ENCODE measurements at regions not wholly inside any gene's neighbourhood (a gene's known extent, or its start where the extent isn't known, plus 50 kb on each side); places are given as distances from the start of the nearest gene placed in this dataset.

DNA sequence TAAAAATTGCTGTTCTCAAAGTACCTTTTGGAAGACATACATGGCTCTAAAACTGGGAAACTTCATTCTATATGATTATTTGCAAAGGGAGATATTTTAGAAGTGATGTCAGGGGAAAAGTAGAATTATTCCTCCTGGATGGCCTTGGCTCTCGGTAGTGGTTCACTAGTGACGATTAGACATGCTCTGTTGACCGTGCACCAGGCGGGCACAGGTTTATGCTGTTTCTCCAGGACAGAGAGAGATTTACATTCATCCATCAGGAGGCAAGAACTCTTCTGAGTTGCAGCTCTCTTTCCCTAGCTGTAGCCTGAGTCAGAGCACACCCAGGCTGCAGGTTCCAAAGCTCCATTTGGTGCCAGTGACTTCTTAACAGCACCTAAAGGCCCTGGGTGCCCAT lies 184.9 kb upstream of the WDR11 start:
- CTCF ChIA-PET: no interaction called here
- ATAC-seq (no peak), FAIRE-seq (no peak), DNase-seq (ENCODE audit: low read depth in 1 of 2, low spot score in 1 of 2) (no peak)
- TF ChIP-seq, protein P1, sequence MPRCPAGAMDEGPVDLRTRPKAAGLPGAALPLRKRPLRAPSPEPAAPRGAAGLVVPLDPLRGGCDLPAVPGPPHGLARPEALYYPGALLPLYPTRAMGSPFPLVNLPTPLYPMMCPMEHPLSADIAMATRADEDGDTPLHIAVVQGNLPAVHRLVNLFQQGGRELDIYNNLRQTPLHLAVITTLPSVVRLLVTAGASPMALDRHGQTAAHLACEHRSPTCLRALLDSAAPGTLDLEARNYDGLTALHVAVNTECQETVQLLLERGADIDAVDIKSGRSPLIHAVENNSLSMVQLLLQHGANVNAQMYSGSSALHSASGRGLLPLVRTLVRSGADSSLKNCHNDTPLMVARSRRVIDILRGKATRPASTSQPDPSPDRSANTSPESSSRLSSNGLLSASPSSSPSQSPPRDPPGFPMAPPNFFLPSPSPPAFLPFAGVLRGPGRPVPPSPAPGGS (IDR thresholded peaks at IDR 0.05): no peak
- TF ChIP-seq HOXA7 (CRISPR knock-in tag; IDR thresholded peaks at IDR 0.05) (no peak), NR3C1 (IDR thresholded peaks at IDR 0.05) (no peak), SREBF2 (IDR thresholded peaks at IDR 0.05) (no peak), CHD4 (IDR thresholded peaks at IDR 0.05; ENCODE audit: borderline replicate concordance) (no peak), JUNB (IDR thresholded peaks at IDR 0.05) (no peak), ZC3H11A (IDR thresholded peaks at IDR 0.05) (no peak), TFCP2L1 (CRISPR knock-in tag; IDR thresholded peaks at IDR 0.05) (no peak)
- TF ChIP-seq, protein P2, sequence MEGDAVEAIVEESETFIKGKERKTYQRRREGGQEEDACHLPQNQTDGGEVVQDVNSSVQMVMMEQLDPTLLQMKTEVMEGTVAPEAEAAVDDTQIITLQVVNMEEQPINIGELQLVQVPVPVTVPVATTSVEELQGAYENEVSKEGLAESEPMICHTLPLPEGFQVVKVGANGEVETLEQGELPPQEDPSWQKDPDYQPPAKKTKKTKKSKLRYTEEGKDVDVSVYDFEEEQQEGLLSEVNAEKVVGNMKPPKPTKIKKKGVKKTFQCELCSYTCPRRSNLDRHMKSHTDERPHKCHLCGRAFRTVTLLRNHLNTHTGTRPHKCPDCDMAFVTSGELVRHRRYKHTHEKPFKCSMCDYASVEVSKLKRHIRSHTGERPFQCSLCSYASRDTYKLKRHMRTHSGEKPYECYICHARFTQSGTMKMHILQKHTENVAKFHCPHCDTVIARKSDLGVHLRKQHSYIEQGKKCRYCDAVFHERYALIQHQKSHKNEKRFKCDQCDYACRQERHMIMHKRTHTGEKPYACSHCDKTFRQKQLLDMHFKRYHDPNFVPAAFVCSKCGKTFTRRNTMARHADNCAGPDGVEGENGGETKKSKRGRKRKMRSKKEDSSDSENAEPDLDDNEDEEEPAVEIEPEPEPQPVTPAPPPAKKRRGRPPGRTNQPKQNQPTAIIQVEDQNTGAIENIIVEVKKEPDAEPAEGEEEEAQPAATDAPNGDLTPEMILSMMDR (IDR thresholded peaks at IDR 0.05): no peak
- WGBS (ENCODE audit: missing lambda C conversion rate): 6% methylated on average over 4 of the region's 4 CpGs
- Histone ChIP-seq H3K4me1 (no peaks in the 10 kb centered on the region), H3K27ac (no peak overlapping the region), H3K9me3 (no peaks in the 10 kb centered on the region), H3K4me2 (no peak overlapping the region), H3K4me3 (no peak overlapping the region)
- POLR2A ChIA-PET: no interaction called here

DNA sequence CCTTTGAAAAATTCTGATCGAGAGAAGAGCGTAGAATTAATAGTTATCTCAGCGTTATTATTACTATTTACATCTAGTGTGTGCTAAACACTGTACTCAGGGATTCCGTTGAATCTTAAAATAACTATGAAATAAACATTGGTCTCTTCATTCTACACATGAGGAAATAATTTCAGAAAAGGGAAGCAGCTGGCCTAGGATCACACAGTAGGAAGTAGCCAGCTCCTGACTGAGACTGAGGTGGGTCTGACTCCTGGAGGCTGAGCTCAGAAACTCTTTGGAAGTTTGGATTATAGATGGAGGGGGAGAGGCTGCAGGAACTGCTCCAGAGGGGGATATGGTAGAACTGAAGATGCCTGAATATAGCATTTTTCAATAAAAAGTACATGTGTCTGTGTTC lies 183.9 kb upstream of the WDR11 start:
- DNase-seq (ENCODE audit: low read depth in 1 of 2, low spot score in 1 of 2) (no peak), ATAC-seq (no peak), FAIRE-seq (no peak)
- CTCF ChIA-PET: no interaction called here
- Histone ChIP-seq H3K4me2 (no peak overlapping the region), H3K9me3 (no peaks in the 10 kb centered on the region), H3K4me1 (no peaks in the 10 kb centered on the region), H3K27ac (no peak overlapping the region), H3K4me3 (no peak overlapping the region)
- 12% methylated on average over 4 of the region's 4 CpGs for WGBS (ENCODE audit: missing lambda C conversion rate)
- POLR2A ChIA-PET: no interaction called here
- TF ChIP-seq MYC (IDR thresholded peaks at IDR 0.05; ENCODE audit: borderline replicate concordance, low read length) (no peak), KDM1A (IDR thresholded peaks at IDR 0.05; ENCODE audit: low read depth) (no peak), PHF8 (IDR thresholded peaks at IDR 0.05; ENCODE audit: borderline replicate concordance, low read depth) (no peak), TP53 (CRISPR knock-in tag; IDR thresholded peaks at IDR 0.05) (no peak), ZFP36 (IDR thresholded peaks at IDR 0.05; ENCODE audit: borderline replicate concordance, partially characterized antibody) (no peak), NR3C1 (IDR thresholded peaks at IDR 0.05) (no peak), CEBPB (IDR thresholded peaks at IDR 0.05) (no peak), GATA3 (IDR thresholded peaks at IDR 0.05; ENCODE audit: borderline replicate concordance) (no peak), RCOR1 (IDR thresholded peaks at IDR 0.05; ENCODE audit: low read depth, low read length) (no peak), HOXB5 (CRISPR knock-in tag; IDR thresholded peaks at IDR 0.05) (no peak), RAD21 (conservative IDR thresholded peaks at IDR 0.05 in 1 of 2, IDR thresholded peaks at IDR 0.05 in 1 of 2) (no peak), SREBF2 (IDR thresholded peaks at IDR 0.05) (no peak), CBX2 (IDR thresholded peaks at IDR 0.05; ENCODE audit: borderline replicate concordance, low read depth) (no peak), KDM5A (IDR thresholded peaks at IDR 0.05) (no peak)
- TF ChIP-seq, protein P3, sequence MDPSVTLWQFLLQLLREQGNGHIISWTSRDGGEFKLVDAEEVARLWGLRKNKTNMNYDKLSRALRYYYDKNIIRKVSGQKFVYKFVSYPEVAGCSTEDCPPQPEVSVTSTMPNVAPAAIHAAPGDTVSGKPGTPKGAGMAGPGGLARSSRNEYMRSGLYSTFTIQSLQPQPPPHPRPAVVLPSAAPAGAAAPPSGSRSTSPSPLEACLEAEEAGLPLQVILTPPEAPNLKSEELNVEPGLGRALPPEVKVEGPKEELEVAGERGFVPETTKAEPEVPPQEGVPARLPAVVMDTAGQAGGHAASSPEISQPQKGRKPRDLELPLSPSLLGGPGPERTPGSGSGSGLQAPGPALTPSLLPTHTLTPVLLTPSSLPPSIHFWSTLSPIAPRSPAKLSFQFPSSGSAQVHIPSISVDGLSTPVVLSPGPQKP (IDR thresholded peaks at IDR 0.05; ENCODE audit: low read depth, low read length): no peak
- TF ChIP-seq, protein P4, sequence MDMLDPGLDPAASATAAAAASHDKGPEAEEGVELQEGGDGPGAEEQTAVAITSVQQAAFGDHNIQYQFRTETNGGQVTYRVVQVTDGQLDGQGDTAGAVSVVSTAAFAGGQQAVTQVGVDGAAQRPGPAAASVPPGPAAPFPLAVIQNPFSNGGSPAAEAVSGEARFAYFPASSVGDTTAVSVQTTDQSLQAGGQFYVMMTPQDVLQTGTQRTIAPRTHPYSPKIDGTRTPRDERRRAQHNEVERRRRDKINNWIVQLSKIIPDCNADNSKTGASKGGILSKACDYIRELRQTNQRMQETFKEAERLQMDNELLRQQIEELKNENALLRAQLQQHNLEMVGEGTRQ (IDR thresholded peaks at IDR 0.05): no peak
- TF ChIP-seq, protein P1 (IDR thresholded peaks at IDR 0.05): no peak
- TF ChIP-seq, protein P2 (IDR thresholded peaks at IDR 0.05): no peak
